ENCODE measurements at regions not wholly inside any gene's neighbourhood (a gene's known extent, or its start where the extent isn't known, plus 50 kb on each side); places are given as distances from the start of the nearest gene placed in this dataset.

- TF ChIP-seq CTCF (conservative IDR thresholded peaks at IDR 0.05; ENCODE audit: low read length) = no peak
- TF ChIP-seq EZH2phosphoT487 (IDR thresholded peaks at IDR 0.05; ENCODE audit: borderline replicate concordance) = no peak
Measured at GRCh38 chr3:61451841-61452240, 109.5 kb upstream of the PTPRG start.
